ENCODE measurements at regions not wholly inside any gene's neighbourhood (a gene's known extent, or its start where the extent isn't known, plus 50 kb on each side); places are given as distances from the start of the nearest gene placed in this dataset.

DNA sequence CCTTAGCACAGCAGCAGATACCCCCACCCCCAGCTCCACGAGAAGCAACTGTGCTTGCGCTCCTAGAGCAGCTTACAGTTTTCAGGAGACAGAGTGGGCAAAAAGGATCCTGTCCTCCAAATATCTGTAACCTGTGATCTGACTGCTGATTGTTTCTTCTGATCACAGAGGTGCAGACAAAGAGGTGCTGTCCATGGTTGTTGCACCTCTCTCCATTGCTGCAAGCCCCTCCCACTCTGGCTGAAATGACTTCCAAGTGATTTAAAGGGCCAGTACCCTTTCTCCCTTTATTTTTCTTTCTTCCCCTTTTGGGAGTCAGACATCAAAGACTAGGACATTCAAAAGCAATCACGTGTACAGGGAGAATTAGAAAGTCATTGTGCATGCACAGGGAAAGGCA is 205.3 kb upstream of the GEMIN8 start:
- H4K20me1 ChIP-seq (ENCODE audit: control insufficient read depth, extremely low read depth, insufficient read depth, low read length) = no peaks in the 10 kb centered on the region
- H3K9ac ChIP-seq (ENCODE audit: control insufficient read depth, extremely low read depth, insufficient read depth, low read length) = no peak overlapping the region
- no peaks in the 10 kb centered on the region for H3K36me3 ChIP-seq (ENCODE audit: control insufficient read depth in 2 of 2, extremely low read depth in 1 of 2, insufficient read depth in 2 of 2, low read length in 2 of 2)
- no peaks in the 10 kb centered on the region for H3K9me1 ChIP-seq (ENCODE audit: control insufficient read depth, extremely low read depth, insufficient read depth, low read length)
- FAIRE-seq (no peak), DNase-seq (ENCODE audit: low read depth, low spot score) (no peak)
- no peak overlapping the region for H3K4me2 ChIP-seq (ENCODE audit: control insufficient read depth, extremely low read depth, insufficient read depth, low read depth, low read length)
- H2AFZ ChIP-seq (ENCODE audit: control insufficient read depth, low read length) = no peak overlapping the region
- no peaks in the 10 kb centered on the region for H3K9me3 ChIP-seq (ENCODE audit: control insufficient read depth, low read depth, low read length)
- no peaks in the 10 kb centered on the region for H3K4me1 ChIP-seq (ENCODE audit: control insufficient read depth, extremely low read depth, insufficient read depth, low read length)
- no peak overlapping the region for H3K27ac ChIP-seq (ENCODE audit: control insufficient read depth, insufficient read depth, low read length)
- H3K79me2 ChIP-seq (ENCODE audit: control insufficient read depth, insufficient read depth, low read length) = no peaks in the 10 kb centered on the region
- no peaks in the 10 kb centered on the region for H3K27me3 ChIP-seq (ENCODE audit: control insufficient read depth, extremely low read depth, insufficient read depth, low read length)
- no peak overlapping the region for H3K4me3 ChIP-seq (ENCODE audit: control insufficient read depth in 2 of 3, extremely low read depth in 1 of 3, insufficient read depth in 2 of 3, low read depth in 1 of 3, low read length in 3 of 3)
- dilution Hi-C loops (cut with MboI; ENCODE audit: extremely low pct_ligation_motif_present, low sequenced_read_pairs) = no loop called here
- no peak for TF ChIP-seq EZH2 (IDR thresholded peaks at IDR 0.05; ENCODE audit: low read length)
- TF ChIP-seq, protein P1, sequence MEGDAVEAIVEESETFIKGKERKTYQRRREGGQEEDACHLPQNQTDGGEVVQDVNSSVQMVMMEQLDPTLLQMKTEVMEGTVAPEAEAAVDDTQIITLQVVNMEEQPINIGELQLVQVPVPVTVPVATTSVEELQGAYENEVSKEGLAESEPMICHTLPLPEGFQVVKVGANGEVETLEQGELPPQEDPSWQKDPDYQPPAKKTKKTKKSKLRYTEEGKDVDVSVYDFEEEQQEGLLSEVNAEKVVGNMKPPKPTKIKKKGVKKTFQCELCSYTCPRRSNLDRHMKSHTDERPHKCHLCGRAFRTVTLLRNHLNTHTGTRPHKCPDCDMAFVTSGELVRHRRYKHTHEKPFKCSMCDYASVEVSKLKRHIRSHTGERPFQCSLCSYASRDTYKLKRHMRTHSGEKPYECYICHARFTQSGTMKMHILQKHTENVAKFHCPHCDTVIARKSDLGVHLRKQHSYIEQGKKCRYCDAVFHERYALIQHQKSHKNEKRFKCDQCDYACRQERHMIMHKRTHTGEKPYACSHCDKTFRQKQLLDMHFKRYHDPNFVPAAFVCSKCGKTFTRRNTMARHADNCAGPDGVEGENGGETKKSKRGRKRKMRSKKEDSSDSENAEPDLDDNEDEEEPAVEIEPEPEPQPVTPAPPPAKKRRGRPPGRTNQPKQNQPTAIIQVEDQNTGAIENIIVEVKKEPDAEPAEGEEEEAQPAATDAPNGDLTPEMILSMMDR (optimal IDR thresholded peaks at IDR 0.05 in 1 of 3, IDR thresholded peaks at IDR 0.05 in 1 of 3, conservative IDR thresholded peaks at IDR 0.05 in 1 of 3; ENCODE audit: extremely low read depth in 1 of 3, insufficient read depth in 2 of 3, low read length in 3 of 3) = no peak

DNA sequence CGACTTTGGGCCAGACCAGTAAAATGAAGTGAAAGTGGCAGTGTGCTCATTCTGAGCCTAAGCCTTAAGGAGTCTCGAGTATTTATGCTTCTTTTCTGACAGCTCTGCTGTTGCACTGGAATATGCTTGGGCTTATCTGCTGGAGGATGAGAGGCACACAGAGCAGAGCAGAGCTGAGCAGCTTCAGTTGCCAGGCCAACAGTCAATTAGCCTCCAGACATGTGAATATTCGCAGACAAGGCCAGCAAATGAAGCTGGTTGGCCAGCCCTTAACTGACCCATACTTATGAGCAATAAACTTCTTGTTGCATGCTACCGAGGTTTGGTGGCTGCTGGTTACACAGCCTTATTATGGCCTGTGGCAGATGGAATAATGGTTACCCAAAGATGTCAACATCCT is 203.0 kb upstream of the GEMIN8 start:
- H3K36me3 ChIP-seq (ENCODE audit: control insufficient read depth in 2 of 2, extremely low read depth in 1 of 2, insufficient read depth in 2 of 2, low read length in 2 of 2) = no peaks in the 10 kb centered on the region
- H3K27ac ChIP-seq (ENCODE audit: control insufficient read depth, insufficient read depth, low read length) = no peak overlapping the region
- H3K4me1 ChIP-seq (ENCODE audit: control insufficient read depth, extremely low read depth, insufficient read depth, low read length) = no peaks in the 10 kb centered on the region
- no peak overlapping the region for H3K9ac ChIP-seq (ENCODE audit: control insufficient read depth, extremely low read depth, insufficient read depth, low read length)
- H4K20me1 ChIP-seq (ENCODE audit: control insufficient read depth, extremely low read depth, insufficient read depth, low read length) = no peaks in the 10 kb centered on the region
- no peak for DNase-seq (ENCODE audit: low read depth, low spot score)
- H3K9me1 ChIP-seq (ENCODE audit: control insufficient read depth, extremely low read depth, insufficient read depth, low read length) = no peaks in the 10 kb centered on the region
- H3K4me2 ChIP-seq (ENCODE audit: control insufficient read depth, extremely low read depth, insufficient read depth, low read depth, low read length) = no peak overlapping the region
- TF ChIP-seq, protein P1 (optimal IDR thresholded peaks at IDR 0.05 in 1 of 3, IDR thresholded peaks at IDR 0.05 in 1 of 3, conservative IDR thresholded peaks at IDR 0.05 in 1 of 3; ENCODE audit: extremely low read depth in 1 of 3, insufficient read depth in 2 of 3, low read length in 3 of 3) = no peak
- TF ChIP-seq EZH2 (IDR thresholded peaks at IDR 0.05; ENCODE audit: low read length) = no peak
- no peaks in the 10 kb centered on the region for H3K27me3 ChIP-seq (ENCODE audit: control insufficient read depth, extremely low read depth, insufficient read depth, low read length)
- no peak overlapping the region for H2AFZ ChIP-seq (ENCODE audit: control insufficient read depth, low read length)
- H3K79me2 ChIP-seq (ENCODE audit: control insufficient read depth, insufficient read depth, low read length) = no peaks in the 10 kb centered on the region
- FAIRE-seq = no peak
- dilution Hi-C loops (cut with MboI; ENCODE audit: extremely low pct_ligation_motif_present, low sequenced_read_pairs) = no loop called here
- H3K9me3 ChIP-seq (ENCODE audit: control insufficient read depth, low read depth, low read length) = no peaks in the 10 kb centered on the region
- H3K4me3 ChIP-seq (ENCODE audit: control insufficient read depth in 2 of 3, extremely low read depth in 1 of 3, insufficient read depth in 2 of 3, low read depth in 1 of 3, low read length in 3 of 3) = no peak overlapping the region
